WTC11 (cell line): ENCODE measurements at regions not wholly inside any gene's neighbourhood (a gene's known extent, or its start where the extent isn't known, plus 50 kb on each side); places are given as distances from the start of the nearest gene placed in this dataset.

Source experiments
- ATF6 ChIP-seq: sonication (generic); formaldehyde crosslinking; IDR thresholded peaks from 2 replicates; pipeline ENCODE4 v1.8.1; 2023; ENCODE audit warnings: mild to moderate bottlenecking, missing genetic modification reagents
- CREM ChIP-seq: sonication (generic); formaldehyde crosslinking; IDR thresholded peaks from 2 replicates; pipeline ENCODE4 v1.8.1; 2022; ENCODE audit warnings: mild to moderate bottlenecking, missing genetic modification reagents, moderate library complexity
- CTCF ChIP-seq: fragments of 200-600 bp; IDR thresholded peaks from 2 replicates; pipeline ENCODE4 v1.8.0; 2022; ENCODE audit warnings: antibody characterized with exemption
- E2F1 ChIP-seq: sonication (generic); formaldehyde crosslinking; IDR thresholded peaks from 2 replicates; pipeline ENCODE4 v1.8.0; 2022; ENCODE audit warnings: mild to moderate bottlenecking, missing genetic modification reagents
- ESRRA ChIP-seq: sonication (generic); formaldehyde crosslinking; IDR thresholded peaks from 2 replicates; pipeline ENCODE4 v1.8.1; 2022; ENCODE audit warnings: mild to moderate bottlenecking, missing genetic modification reagents, borderline replicate concordance
- FOXP1 ChIP-seq: sonication (generic); formaldehyde crosslinking; IDR thresholded peaks from 2 replicates; pipeline ENCODE4 v1.8.0; 2022; ENCODE audit warnings: missing genetic modification reagents, mild to moderate bottlenecking, moderate library complexity, borderline replicate concordance
- MAX ChIP-seq: sonication (generic); formaldehyde crosslinking; IDR thresholded peaks from 2 replicates; pipeline ENCODE4 v1.8.0; 2022; ENCODE audit warnings: mild to moderate bottlenecking, missing genetic modification reagents
- MXD4 ChIP-seq: fragments of 250-450 bp; sonication (Bioruptor Pico); IDR thresholded peaks from 2 replicates; pipeline ENCODE4 v1.8.0; 2021; ENCODE audit warnings: mild to moderate bottlenecking, moderate library complexity, borderline replicate concordance
- NR2C2 ChIP-seq: sonication (generic); formaldehyde crosslinking; IDR thresholded peaks from 2 replicates; pipeline ENCODE4 v1.8.0; 2022; ENCODE audit warnings: mild to moderate bottlenecking, missing genetic modification reagents
- SP1 ChIP-seq: sonication (generic); formaldehyde crosslinking; conservative IDR thresholded peaks from 2 replicates; pipeline ENCODE4 v1.8.1; 2022; ENCODE audit warnings: missing genetic modification reagents
- ZNF121 ChIP-seq: sonication (generic); formaldehyde crosslinking; IDR thresholded peaks from 2 replicates; pipeline ENCODE4 v1.8.0; 2023; ENCODE audit warnings: missing genetic modification reagents
- TF ChIP-seq, protein P1 (sequence below): sonication (generic); formaldehyde crosslinking; IDR thresholded peaks from 2 replicates; pipeline ENCODE4 v1.8.1; 2023; ENCODE audit warnings: mild to moderate bottlenecking, missing genetic modification reagents, moderate library complexity
- TF ChIP-seq, protein P2 (sequence below): sonication (generic); formaldehyde crosslinking; conservative IDR thresholded peaks from 2 replicates; pipeline ENCODE4 v1.8.1; 2023; ENCODE audit warnings: mild to moderate bottlenecking, low read depth, missing genetic modification reagents, moderate library complexity

GRCh38 chr2:147425437-147426029 is 419.3 kb upstream of the ACVR2A start:
- TF ChIP-seq MAX (CRISPR knock-in tag) (no peak), CTCF (no peak), E2F1 (CRISPR knock-in tag) (no peak), ATF6 (CRISPR knock-in tag) (no peak), SP1 (CRISPR knock-in tag) (no peak), CREM (CRISPR knock-in tag) (no peak), ESRRA (CRISPR knock-in tag) (no peak), MXD4 (CRISPR knock-in tag) (no peak), NR2C2 (CRISPR knock-in tag) (no peak), FOXP1 (CRISPR knock-in tag) (no peak), ZNF121 (CRISPR knock-in tag) (no peak)
- TF ChIP-seq, protein P1, sequence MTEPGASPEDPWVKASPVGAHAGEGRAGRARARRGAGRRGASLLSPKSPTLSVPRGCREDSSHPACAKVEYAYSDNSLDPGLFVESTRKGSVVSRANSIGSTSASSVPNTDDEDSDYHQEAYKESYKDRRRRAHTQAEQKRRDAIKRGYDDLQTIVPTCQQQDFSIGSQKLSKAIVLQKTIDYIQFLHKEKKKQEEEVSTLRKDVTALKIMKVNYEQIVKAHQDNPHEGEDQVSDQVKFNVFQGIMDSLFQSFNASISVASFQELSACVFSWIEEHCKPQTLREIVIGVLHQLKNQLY (CRISPR knock-in tag): no peak
- TF ChIP-seq, protein P2, sequence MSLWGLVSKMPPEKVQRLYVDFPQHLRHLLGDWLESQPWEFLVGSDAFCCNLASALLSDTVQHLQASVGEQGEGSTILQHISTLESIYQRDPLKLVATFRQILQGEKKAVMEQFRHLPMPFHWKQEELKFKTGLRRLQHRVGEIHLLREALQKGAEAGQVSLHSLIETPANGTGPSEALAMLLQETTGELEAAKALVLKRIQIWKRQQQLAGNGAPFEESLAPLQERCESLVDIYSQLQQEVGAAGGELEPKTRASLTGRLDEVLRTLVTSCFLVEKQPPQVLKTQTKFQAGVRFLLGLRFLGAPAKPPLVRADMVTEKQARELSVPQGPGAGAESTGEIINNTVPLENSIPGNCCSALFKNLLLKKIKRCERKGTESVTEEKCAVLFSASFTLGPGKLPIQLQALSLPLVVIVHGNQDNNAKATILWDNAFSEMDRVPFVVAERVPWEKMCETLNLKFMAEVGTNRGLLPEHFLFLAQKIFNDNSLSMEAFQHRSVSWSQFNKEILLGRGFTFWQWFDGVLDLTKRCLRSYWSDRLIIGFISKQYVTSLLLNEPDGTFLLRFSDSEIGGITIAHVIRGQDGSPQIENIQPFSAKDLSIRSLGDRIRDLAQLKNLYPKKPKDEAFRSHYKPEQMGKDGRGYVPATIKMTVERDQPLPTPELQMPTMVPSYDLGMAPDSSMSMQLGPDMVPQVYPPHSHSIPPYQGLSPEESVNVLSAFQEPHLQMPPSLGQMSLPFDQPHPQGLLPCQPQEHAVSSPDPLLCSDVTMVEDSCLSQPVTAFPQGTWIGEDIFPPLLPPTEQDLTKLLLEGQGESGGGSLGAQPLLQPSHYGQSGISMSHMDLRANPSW (CRISPR knock-in tag): no peak
